ENCODE measurements at regions not wholly inside any gene's neighbourhood (a gene's known extent, or its start where the extent isn't known, plus 50 kb on each side); places are given as distances from the start of the nearest gene placed in this dataset.

GRCh38 chr2:129752686-129753085 lies 226.8 kb upstream of the RAB6C start:
- H3K36me3 Mint-ChIP-seq = no peaks in the 10 kb centered on the region
- no peak for ATAC-seq
- no peaks in the 10 kb centered on the region for H3K4me1 Mint-ChIP-seq
- ChIA-PET POLR2A (no interaction called here), CTCF (no interaction called here)
- no peak overlapping the region for H3K4me3 Mint-ChIP-seq
- no peaks in the 10 kb centered on the region for H3K9me3 Mint-ChIP-seq
- DNase-seq = no peak
- H3K27me3 Mint-ChIP-seq = peaks cover 4 to 10% (median 4%) of the 10 kb centered on the region in 5 donors
- no peaks in the 10 kb centered on the region for H3K4me1 ChIP-seq (ENCODE audit: control insufficient read depth in 2 of 2, insufficient read depth in 2 of 2, low read length in 2 of 2)
- H3K27me3 ChIP-seq (ENCODE audit: control insufficient read depth in 2 of 2, insufficient read depth in 2 of 2, low read length in 2 of 2) = no peaks in the 10 kb centered on the region
- no peak overlapping the region for H3K27ac Mint-ChIP-seq
- H3K9me3 ChIP-seq (ENCODE audit: control insufficient read depth in 2 of 3, low read length in 3 of 3) = no peaks in the 10 kb centered on the region
- intact Hi-C loops (cut with micrococcal nuclease) = no loop called here
- H3K36me3 ChIP-seq (ENCODE audit: control insufficient read depth in 2 of 3, insufficient read depth in 3 of 3, low read length in 3 of 3) = no peaks in the 10 kb centered on the region
- no peak overlapping the region for H3K27ac ChIP-seq (ENCODE audit: low read depth, low read length)
- H3K4me3 ChIP-seq (ENCODE audit: low read length) = no peak overlapping the region

- Mint-ChIP-seq H3K27me3 (peaks cover 4 to 10% (median 5%) of the 10 kb centered on the region in 5 donors), H3K36me3 (no peaks in the 10 kb centered on the region), H3K4me1 (no peaks in the 10 kb centered on the region), H3K4me3 (no peak overlapping the region), H3K9me3 (peaks cover 0 to 3% (median 0%) of the 10 kb centered on the region in 11 donors), H3K27ac (no peak overlapping the region)
- DNase-seq = no peak
- Histone ChIP-seq H3K27ac (ENCODE audit: low read depth, low read length) (no peak overlapping the region), H3K36me3 (ENCODE audit: control insufficient read depth in 2 of 3, insufficient read depth in 3 of 3, low read length in 3 of 3) (no peaks in the 10 kb centered on the region), H3K27me3 (ENCODE audit: control insufficient read depth in 2 of 2, insufficient read depth in 2 of 2, low read length in 2 of 2) (no peaks in the 10 kb centered on the region), H3K4me1 (ENCODE audit: control insufficient read depth in 2 of 2, insufficient read depth in 2 of 2, low read length in 2 of 2) (no peaks in the 10 kb centered on the region), H3K4me3 (ENCODE audit: low read length) (no peak overlapping the region), H3K9me3 (ENCODE audit: control insufficient read depth in 2 of 3, low read length in 3 of 3) (no peaks in the 10 kb centered on the region)
- intact Hi-C loops (cut with micrococcal nuclease) = no loop called here
- POLR2A ChIA-PET = no interaction called here
- ATAC-seq = no peak
- CTCF ChIA-PET = no interaction called here
These were observed 226.2 kb upstream of the RAB6C start for GRCh38 chr2:129753261-129753660.

DNA sequence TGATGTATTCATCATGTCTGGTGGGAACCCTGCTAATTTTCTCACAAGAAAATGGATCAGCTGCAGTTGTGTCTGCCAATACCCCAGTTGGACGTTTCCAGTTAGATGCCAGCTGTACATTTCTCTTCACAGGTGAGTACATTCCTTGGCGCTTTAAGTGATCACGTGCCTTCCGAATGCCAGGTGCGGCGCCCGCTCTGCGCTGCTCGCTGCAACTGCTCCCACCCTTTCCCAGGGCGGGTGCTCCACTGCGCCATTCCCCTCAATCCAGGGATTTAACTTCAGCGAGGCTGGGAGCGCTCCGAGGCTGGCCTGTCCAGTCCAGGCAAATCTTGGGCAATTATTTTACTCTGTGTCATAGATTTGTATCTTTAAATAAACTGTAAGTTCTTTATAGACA lies 225.0 kb upstream of the RAB6C start:
- peaks cover under 1 to 15% (median 5%) of the 10 kb centered on the region in 5 donors for H3K27me3 Mint-ChIP-seq
- Histone ChIP-seq H3K4me3 (ENCODE audit: low read length) (no peak overlapping the region), H3K36me3 (ENCODE audit: control insufficient read depth in 2 of 3, insufficient read depth in 3 of 3, low read length in 3 of 3) (no peaks in the 10 kb centered on the region), H3K27me3 (ENCODE audit: control insufficient read depth in 2 of 2, insufficient read depth in 2 of 2, low read length in 2 of 2) (no peaks in the 10 kb centered on the region), H3K4me1 (ENCODE audit: control insufficient read depth in 2 of 2, insufficient read depth in 2 of 2, low read length in 2 of 2) (no peaks in the 10 kb centered on the region), H3K27ac (ENCODE audit: low read depth, low read length) (no peak overlapping the region), H3K9me3 (ENCODE audit: control insufficient read depth in 2 of 3, low read length in 3 of 3) (peaks cover 0 to 2% (median 0%) of the 10 kb centered on the region in 3 experiments)
- DNase-seq = no peak
- ChIA-PET POLR2A (no interaction called here), CTCF (no interaction called here)
- no peaks in the 10 kb centered on the region for H3K36me3 Mint-ChIP-seq
- no peaks in the 10 kb centered on the region for H3K4me1 Mint-ChIP-seq
- ATAC-seq = no peak
- no peak overlapping the region for H3K27ac Mint-ChIP-seq
- peaks cover 0 to 3% (median 0%) of the 10 kb centered on the region in 11 donors for H3K9me3 Mint-ChIP-seq
- intact Hi-C loops (cut with micrococcal nuclease) = no loop called here
- H3K4me3 Mint-ChIP-seq = no peak overlapping the region

DNA sequence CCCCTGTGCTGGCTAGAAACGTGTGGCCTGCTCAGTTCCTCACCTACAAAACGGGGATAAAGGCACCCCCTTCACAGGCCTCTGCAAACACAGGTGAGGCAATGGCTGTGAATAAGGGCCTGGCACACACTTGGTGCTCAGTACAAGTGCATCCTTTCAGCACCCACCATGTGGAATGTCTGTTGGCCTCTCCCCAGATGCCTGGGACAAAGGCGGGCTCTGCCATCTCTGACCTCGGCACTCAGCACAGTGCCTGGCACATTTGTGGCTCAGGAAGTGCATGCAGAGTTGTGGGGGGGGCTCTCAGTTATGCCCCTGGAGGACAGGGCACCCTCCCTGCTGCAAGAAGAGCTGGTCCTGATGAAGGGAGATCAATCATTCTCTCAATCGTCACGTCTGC lies 224.6 kb upstream of the RAB6C start:
- Mint-ChIP-seq H3K9me3 (peaks cover 0 to 3% (median 0%) of the 10 kb centered on the region in 11 donors), H3K4me1 (no peaks in the 10 kb centered on the region), H3K27ac (no peak overlapping the region), H3K36me3 (no peaks in the 10 kb centered on the region), H3K27me3 (peaks cover 0 to 15% (median 5%) of the 10 kb centered on the region in 5 donors), H3K4me3 (no peak overlapping the region)
- DNase-seq (no peak), ATAC-seq (no peak)
- intact Hi-C loops (cut with micrococcal nuclease) = no loop called here
- H3K27ac ChIP-seq (ENCODE audit: low read depth, low read length) = no peak overlapping the region
- H3K27me3 ChIP-seq (ENCODE audit: control insufficient read depth in 2 of 2, insufficient read depth in 2 of 2, low read length in 2 of 2) = no peaks in the 10 kb centered on the region
- H3K36me3 ChIP-seq (ENCODE audit: control insufficient read depth in 2 of 3, insufficient read depth in 3 of 3, low read length in 3 of 3) = no peaks in the 10 kb centered on the region
- ChIA-PET POLR2A (no interaction called here), CTCF (no interaction called here)
- peaks cover 0 to 2% (median 0%) of the 10 kb centered on the region in 3 experiments for H3K9me3 ChIP-seq (ENCODE audit: control insufficient read depth in 2 of 3, low read length in 3 of 3)
- H3K4me1 ChIP-seq (ENCODE audit: control insufficient read depth in 2 of 2, insufficient read depth in 2 of 2, low read length in 2 of 2) = no peaks in the 10 kb centered on the region
- no peak overlapping the region for H3K4me3 ChIP-seq (ENCODE audit: low read length)

GRCh38 chr2:129755786-129756185 lies 223.7 kb upstream of the RAB6C start:
- H3K9me3 Mint-ChIP-seq = peaks cover 0 to 3% (median 0%) of the 10 kb centered on the region in 11 donors
- Histone ChIP-seq H3K27me3 (ENCODE audit: control insufficient read depth in 2 of 2, insufficient read depth in 2 of 2, low read length in 2 of 2) (no peaks in the 10 kb centered on the region), H3K4me1 (ENCODE audit: control insufficient read depth in 2 of 2, insufficient read depth in 2 of 2, low read length in 2 of 2) (no peaks in the 10 kb centered on the region), H3K9me3 (ENCODE audit: control insufficient read depth in 2 of 3, low read length in 3 of 3) (peaks cover 0 to 2% (median 0%) of the 10 kb centered on the region in 3 experiments), H3K36me3 (ENCODE audit: control insufficient read depth in 2 of 3, insufficient read depth in 3 of 3, low read length in 3 of 3) (no peaks in the 10 kb centered on the region), H3K27ac (ENCODE audit: low read depth, low read length) (no peak overlapping the region), H3K4me3 (ENCODE audit: low read length) (no peak overlapping the region)
- DNase-seq = no peak
- no peak overlapping the region for H3K4me3 Mint-ChIP-seq
- no peaks in the 10 kb centered on the region for H3K4me1 Mint-ChIP-seq
- POLR2A ChIA-PET = no interaction called here
- CTCF ChIA-PET = no interaction called here
- intact Hi-C loops (cut with micrococcal nuclease) = no loop called here
- H3K36me3 Mint-ChIP-seq = no peaks in the 10 kb centered on the region
- ATAC-seq = no peak
- peaks cover 0 to 12% (median 5%) of the 10 kb centered on the region in 5 donors for H3K27me3 Mint-ChIP-seq
- H3K27ac Mint-ChIP-seq = no peak overlapping the region

- POLR2A ChIA-PET = no interaction called here
- Mint-ChIP-seq H3K9me3 (peaks cover 0 to 3% (median 0%) of the 10 kb centered on the region in 11 donors), H3K27me3 (peaks cover 0 to 11% (median 5%) of the 10 kb centered on the region in 5 donors), H3K4me1 (no peaks in the 10 kb centered on the region), H3K36me3 (no peaks in the 10 kb centered on the region), H3K4me3 (no peak overlapping the region), H3K27ac (no peak overlapping the region)
- Histone ChIP-seq H3K36me3 (ENCODE audit: control insufficient read depth in 2 of 3, insufficient read depth in 3 of 3, low read length in 3 of 3) (no peaks in the 10 kb centered on the region), H3K4me1 (ENCODE audit: control insufficient read depth in 2 of 2, insufficient read depth in 2 of 2, low read length in 2 of 2) (no peaks in the 10 kb centered on the region), H3K27me3 (ENCODE audit: control insufficient read depth in 2 of 2, insufficient read depth in 2 of 2, low read length in 2 of 2) (no peaks in the 10 kb centered on the region), H3K9me3 (ENCODE audit: control insufficient read depth in 2 of 3, low read length in 3 of 3) (peaks cover 0 to 2% (median 0%) of the 10 kb centered on the region in 3 experiments), H3K4me3 (ENCODE audit: low read length) (no peak overlapping the region), H3K27ac (ENCODE audit: low read depth, low read length) (no peak overlapping the region)
- CTCF ChIA-PET = no interaction called here
- ATAC-seq = no peak
- intact Hi-C loops (cut with micrococcal nuclease) = no loop called here
- no peak for DNase-seq
These were observed 223.2 kb upstream of the RAB6C start for GRCh38 chr2:129756276-129756675.

DNA sequence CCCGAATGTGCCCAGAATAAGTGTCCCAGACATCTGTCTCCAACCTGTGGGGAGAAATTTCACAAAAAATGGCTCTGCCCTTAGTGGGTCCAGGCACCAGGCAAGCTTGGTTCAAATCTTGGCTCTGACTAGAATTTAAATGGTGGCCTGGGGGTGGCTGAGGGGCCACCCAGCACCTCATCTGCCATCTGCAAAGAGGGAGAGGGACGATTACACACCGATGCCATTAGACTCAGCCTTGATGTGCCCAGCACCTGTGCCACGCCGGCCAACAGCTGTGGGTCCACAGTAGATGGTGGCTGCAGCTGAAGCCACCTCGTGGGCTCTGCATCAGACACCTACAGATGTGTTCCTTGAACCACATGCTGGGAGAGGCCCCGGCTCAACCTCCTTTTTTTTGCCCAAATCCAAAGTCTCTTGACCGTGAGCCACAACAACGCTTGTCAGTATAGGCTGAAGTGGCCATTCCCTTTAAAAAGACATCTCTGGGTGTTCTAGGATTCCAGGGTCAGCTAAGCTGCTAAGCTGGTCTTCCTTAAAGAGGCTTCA lies 222.0 kb upstream of the RAB6C start:
- H3K27ac ChIP-seq (ENCODE audit: low read depth, low read length) = no peak overlapping the region
- peaks cover 0 to 11% (median 5%) of the 10 kb centered on the region in 5 donors for H3K27me3 Mint-ChIP-seq
- no peaks in the 10 kb centered on the region for H3K27me3 ChIP-seq (ENCODE audit: control insufficient read depth in 2 of 2, insufficient read depth in 2 of 2, low read length in 2 of 2)
- no peaks in the 10 kb centered on the region for H3K36me3 Mint-ChIP-seq
- no peak overlapping the region for H3K27ac Mint-ChIP-seq
- intact Hi-C loops (cut with micrococcal nuclease) = no loop called here
- H3K4me3 Mint-ChIP-seq = no peak overlapping the region
- H3K9me3 Mint-ChIP-seq = peaks cover 0 to 3% (median 0%) of the 10 kb centered on the region in 11 donors
- H3K4me1 Mint-ChIP-seq = no peaks in the 10 kb centered on the region
- H3K4me3 ChIP-seq (ENCODE audit: low read length) = no peak overlapping the region
- ATAC-seq = no peak
- DNase-seq = no peak
- H3K4me1 ChIP-seq (ENCODE audit: control insufficient read depth in 2 of 2, insufficient read depth in 2 of 2, low read length in 2 of 2) = no peaks in the 10 kb centered on the region
- peaks cover 0 to 2% (median 0%) of the 10 kb centered on the region in 3 experiments for H3K9me3 ChIP-seq (ENCODE audit: control insufficient read depth in 2 of 3, low read length in 3 of 3)
- H3K36me3 ChIP-seq (ENCODE audit: control insufficient read depth in 2 of 3, insufficient read depth in 3 of 3, low read length in 3 of 3) = no peaks in the 10 kb centered on the region
- ChIA-PET POLR2A (no interaction called here), CTCF (no interaction called here)

Measured in naive thymus-derived CD4-positive, alpha-beta T cell (primary cell).